CD14-positive monocyte (primary cell): ENCODE measurements at regions not wholly inside any gene's neighbourhood (a gene's known extent, or its start where the extent isn't known, plus 50 kb on each side); places are given as distances from the start of the nearest gene placed in this dataset.

Source experiments
- DNase-seq, 3 donors: peaks; one replicate each; pipeline ENCODE4 v3.0.0-alpha.2; 2011 to 2022
- H2AFZ ChIP-seq: 2 replicates; pipeline ENCODE4 v1.6.0; 2012; ENCODE audit warnings: mild to moderate bottlenecking, low read depth, low read length, inconsistent platforms; ENCODE audit not compliant: insufficient read depth, poor library complexity, severe bottlenecking
- H3K27ac ChIP-seq, 2 donors: 1 replicate in 1 of 2; 2 replicates in 1 of 2; pipeline ENCODE4 v1.5.1; 2012 to 2013; ENCODE audit warnings: low read length in 2 of 2, control low read depth in 1 of 2, inconsistent platforms in 1 of 2, low read depth in 1 of 2, mild to moderate bottlenecking in 1 of 2
- H3K27me3 ChIP-seq, 2 donors: one replicate each; pipeline versions ENCODE4 v1.6.0 to v1.6.1; 2011 to 2013; ENCODE audit warnings: low read length in 2 of 2; ENCODE audit not compliant: control insufficient read depth in 2 of 2, insufficient read depth in 2 of 2
- H3K36me3 ChIP-seq, 2 donors: replicated peaks in 1 of 2; 1 replicate in 1 of 2; 2 replicates in 1 of 2; pipeline versions ENCODE4 v1.5.1 to v1.6.1; 2012 to 2013; ENCODE audit warnings: low read length in 2 of 2, control low read depth in 1 of 2, inconsistent platforms in 1 of 2, mild to moderate bottlenecking in 1 of 2; ENCODE audit not compliant: insufficient read depth in 2 of 2, control insufficient read depth in 1 of 2
- H3K4me1 ChIP-seq, 2 donors: 1 replicate in 1 of 2; 2 replicates in 1 of 2; pipeline versions ENCODE4 v1.5.1 to v1.6.1; 2012 to 2013; ENCODE audit warnings: low read length in 2 of 2, control low read depth in 1 of 2, inconsistent platforms in 1 of 2, mild to moderate bottlenecking in 1 of 2, moderate library complexity in 1 of 2; ENCODE audit not compliant: insufficient read depth in 2 of 2, control insufficient read depth in 1 of 2
- H3K4me2 ChIP-seq: replicated peaks from 2 replicates; pipeline ENCODE3; 2012; ENCODE audit warnings: low read length, moderate library complexity, mild to moderate bottlenecking; ENCODE audit not compliant: poor library complexity, severe bottlenecking; ENCODE audit errors: extremely low read depth
- H3K4me3 ChIP-seq, 3 experiments: fragments of 200-600 bp in 1 of 3; sonication (generic) in 1 of 3; replicated peaks in 1 of 3; 1 replicate in 2 of 3; 2 replicates in 1 of 3; pipeline ENCODE4 v1.5.1; 2011 to 2013; ENCODE audit warnings: low read length in 3 of 3, mild to moderate bottlenecking in 3 of 3, control low read depth in 2 of 3, low read depth in 2 of 3, inconsistent platforms in 1 of 3, moderate library complexity in 1 of 3
- H3K79me2 ChIP-seq: 2 replicates; pipeline ENCODE4 v1.6.0; 2012; ENCODE audit warnings: mild to moderate bottlenecking, control low read depth, inconsistent platforms, low read length, moderate library complexity; ENCODE audit not compliant: insufficient read depth
- H3K9ac ChIP-seq: 2 replicates; pipeline ENCODE4 v1.6.0; 2017; ENCODE audit warnings: low read length, mild to moderate bottlenecking; ENCODE audit not compliant: insufficient read depth, poor library complexity, severe bottlenecking
- H3K9me3 ChIP-seq, 2 donors: replicated peaks in 1 of 2; 1 replicate in 1 of 2; 2 replicates in 1 of 2; pipeline versions ENCODE4 v1.5.1 to v1.6.1; 2012 to 2013; ENCODE audit warnings: low read length in 2 of 2, control low read depth in 1 of 2; ENCODE audit not compliant: control insufficient read depth in 1 of 2, insufficient read depth in 1 of 2
- H4K20me1 ChIP-seq: 2 replicates; pipeline ENCODE4 v1.6.0; 2012; ENCODE audit warnings: mild to moderate bottlenecking, low read length, control low read depth, moderate library complexity; ENCODE audit not compliant: insufficient read depth
- H3K27ac Mint-ChIP-seq, 7 donors: one replicate each; pipeline ENCODE4 v1.8.0; 2020; ENCODE audit warnings: mild to moderate bottlenecking in 7 of 7, mixed read lengths in 7 of 7, moderate library complexity in 6 of 7, inconsistent platforms in 2 of 7
- H3K27me3 Mint-ChIP-seq, 3 donors: one replicate each; pipeline ENCODE4 v1.8.0; 2021 to 2022; ENCODE audit warnings: low read depth in 3 of 3, mild to moderate bottlenecking in 3 of 3, mixed read lengths in 3 of 3, moderate library complexity in 3 of 3, inconsistent platforms in 1 of 3
- H3K36me3 Mint-ChIP-seq, 2 donors: one replicate each; pipeline ENCODE4 v1.8.0; 2020; ENCODE audit warnings: mixed read lengths in 2 of 2, inconsistent platforms in 1 of 2, mild to moderate bottlenecking in 1 of 2
- H3K4me1 Mint-ChIP-seq: one replicate; pipeline ENCODE4 v1.8.0; 2020; ENCODE audit warnings: mild to moderate bottlenecking, mixed read lengths
- H3K4me3 Mint-ChIP-seq, 2 donors: one replicate each; pipeline ENCODE4 v1.8.0; 2020; ENCODE audit warnings: mild to moderate bottlenecking in 2 of 2, mixed read lengths in 2 of 2, moderate library complexity in 1 of 2
- H3K9me3 Mint-ChIP-seq, 7 donors: one replicate each; pipeline ENCODE4 v1.8.0; 2020 to 2022; ENCODE audit warnings: mixed read lengths in 7 of 7, mild to moderate bottlenecking in 6 of 7, moderate library complexity in 6 of 7, inconsistent platforms in 2 of 7
- CTCF ChIP-seq: fragments of 200-600 bp; IDR thresholded peaks from one replicate; pipeline ENCODE4 v1.8.0; 2022; ENCODE audit warnings: antibody characterized with exemption, mild to moderate bottlenecking
- WGBS: methylation state at CpG from one replicate; pipeline ENCODE4 v1.1.5; 2013; ENCODE audit warnings: missing lambda C conversion rate; ENCODE audit not compliant: insufficient coverage; 5-methylcytosine and 5-hydroxymethylcytosine counted together
- intact Hi-C, 2 donors: fragments of 100-400 bp; cut with micrococcal nuclease; formaldehyde crosslinking; loops; one replicate each; pipeline versions ENCODE4 v1.15.0 to v1.15.1; 2023

GRCh38 chr6:150723345-150723658, 123.6 kb downstream of the PLEKHG1 start:
- intact Hi-C loops: no loop called here
- no peak overlapping the region for H3K27ac Mint-ChIP-seq
- Histone ChIP-seq H3K9me3 (no peaks in the 10 kb centered on the region), H3K27me3 (peaks cover 0 to 8% of the 10 kb centered on the region in 2 donors), H3K4me1 (no peaks in the 10 kb centered on the region), H3K9ac (no peak overlapping the region), H4K20me1 (no peaks in the 10 kb centered on the region), H3K36me3 (no peaks in the 10 kb centered on the region), H3K4me2 (no peak overlapping the region), H3K79me2 (no peaks in the 10 kb centered on the region), H2AFZ (no peak overlapping the region), H3K4me3 (no peak overlapping the region), H3K27ac (no peak overlapping the region)
- H3K4me3 Mint-ChIP-seq: no peak overlapping the region
- no peaks in the 10 kb centered on the region for H3K4me1 Mint-ChIP-seq
- H3K9me3 Mint-ChIP-seq: peaks cover 0 to 2% (median 0%) of the 10 kb centered on the region in 7 donors
- DNase-seq: no peak
- TF ChIP-seq CTCF: no peak
- H3K27me3 Mint-ChIP-seq: peaks cover 6 to 15% (median 13%) of the 10 kb centered on the region in 3 donors
- no peaks in the 10 kb centered on the region for H3K36me3 Mint-ChIP-seq

GRCh38 chr6:150723857-150724256, 124.2 kb downstream of the PLEKHG1 start:
- H3K9me3 Mint-ChIP-seq: peaks cover 0 to 2% (median 0%) of the 10 kb centered on the region in 7 donors
- no peak for DNase-seq
- intact Hi-C loops: no loop called here
- no peak overlapping the region for H3K4me2 ChIP-seq
- H3K27ac Mint-ChIP-seq: no peak overlapping the region
- H3K27me3 Mint-ChIP-seq: peaks cover 5 to 15% (median 13%) of the 10 kb centered on the region in 3 donors
- no peaks in the 10 kb centered on the region for H3K4me1 ChIP-seq
- WGBS: 80% methylated on average over 1 of the region's 2 CpGs
- no peaks in the 10 kb centered on the region for H3K36me3 ChIP-seq
- no peaks in the 10 kb centered on the region for H3K79me2 ChIP-seq
- H3K4me1 Mint-ChIP-seq: no peaks in the 10 kb centered on the region
- no peak overlapping the region for H3K9ac ChIP-seq
- TF ChIP-seq CTCF: no peak
- no peaks in the 10 kb centered on the region for H3K36me3 Mint-ChIP-seq
- H2AFZ ChIP-seq: no peak overlapping the region
- H4K20me1 ChIP-seq: no peaks in the 10 kb centered on the region
- H3K4me3 Mint-ChIP-seq: no peak overlapping the region
- H3K27me3 ChIP-seq: peaks cover 0 to 8% of the 10 kb centered on the region in 2 donors
- H3K4me3 ChIP-seq: no peak overlapping the region
- H3K9me3 ChIP-seq: no peaks in the 10 kb centered on the region
- no peak overlapping the region for H3K27ac ChIP-seq
